SU-DHL-6 (cell line): ENCODE measurements at regions not wholly inside any gene's neighbourhood (a gene's known extent, or its start where the extent isn't known, plus 50 kb on each side); places are given as distances from the start of the nearest gene placed in this dataset.

Experiments
- CTCF ChIP-seq: fragments of 200-600 bp; sonication (generic); IDR thresholded peaks from one replicate; pipeline ENCODE4 v1.5.1; 2017; ENCODE audit warnings: antibody characterized with exemption, mild to moderate bottlenecking, low read length, moderate library complexity; ENCODE audit not compliant: insufficient read depth, poor library complexity, severe bottlenecking
- EZH2phosphoT487 ChIP-seq: fragments of 200-600 bp; sonication (generic), shearing (Covaris generic); conservative IDR thresholded peaks from 2 replicates; pipeline ENCODE4 v1.6.1; 2018; ENCODE audit warnings: mild to moderate bottlenecking, antibody characterized with exemption, low read length, moderate library complexity, mixed read lengths

GRCh38 chr1:30449428-30450147 is 273.8 kb downstream of the MATN1 start:
- no peak for TF ChIP-seq CTCF
- TF ChIP-seq EZH2phosphoT487 = no peak
